ENCODE measurements at regions not wholly inside any gene's neighbourhood (a gene's known extent, or its start where the extent isn't known, plus 50 kb on each side); places are given as distances from the start of the nearest gene placed in this dataset.
"Not testable (repeated sequence)": the region's sequence is repeated elsewhere in the genome, so short reads cannot be mapped to it uniquely, and the experiment has no call there.

DNA sequence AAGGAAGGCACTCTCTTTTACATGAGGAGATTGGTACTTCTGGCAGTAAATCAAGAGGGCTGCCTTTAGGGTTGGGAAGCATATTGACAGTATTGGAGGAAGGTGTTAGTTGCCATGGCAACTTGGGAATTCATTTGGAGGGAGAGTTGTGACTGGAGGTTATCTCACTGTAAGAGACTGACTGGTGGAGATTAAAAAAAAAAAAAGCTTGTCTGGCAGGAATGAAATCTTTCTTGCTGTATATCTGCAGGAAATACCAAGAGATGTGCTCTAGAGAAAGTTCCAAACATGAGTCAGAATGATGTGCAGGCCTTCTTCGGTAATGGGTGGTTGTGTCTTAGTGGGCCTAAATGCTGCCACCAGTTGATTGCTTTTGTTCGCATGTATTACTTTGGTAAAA, 59.8 kb upstream of the FAM72C start:
- DNase-seq (ENCODE audit: low read depth, low spot score), result not testable (repeated sequence)

DNA sequence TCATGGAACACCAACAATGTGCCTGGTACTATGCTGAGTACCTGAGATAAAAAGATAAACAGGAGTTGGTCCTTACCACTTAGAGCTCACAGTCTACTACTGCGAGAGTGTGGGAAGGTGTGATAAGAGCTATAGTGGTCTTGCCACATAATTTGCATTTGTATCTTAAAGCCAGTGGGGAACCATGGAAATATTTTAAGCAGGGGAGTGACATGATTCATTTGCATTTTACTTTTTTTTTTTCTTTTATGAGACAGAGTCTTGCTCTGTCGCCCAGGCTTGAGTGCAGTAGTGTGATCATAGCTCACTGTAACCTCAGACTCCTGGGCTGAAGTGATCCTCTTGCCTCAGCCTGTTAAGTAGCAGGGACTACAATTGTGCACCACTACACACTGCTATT, 54.2 kb upstream of the FAM72C start:
- DNase-seq (ENCODE audit: low read depth, low spot score), result not testable (repeated sequence)

DNA sequence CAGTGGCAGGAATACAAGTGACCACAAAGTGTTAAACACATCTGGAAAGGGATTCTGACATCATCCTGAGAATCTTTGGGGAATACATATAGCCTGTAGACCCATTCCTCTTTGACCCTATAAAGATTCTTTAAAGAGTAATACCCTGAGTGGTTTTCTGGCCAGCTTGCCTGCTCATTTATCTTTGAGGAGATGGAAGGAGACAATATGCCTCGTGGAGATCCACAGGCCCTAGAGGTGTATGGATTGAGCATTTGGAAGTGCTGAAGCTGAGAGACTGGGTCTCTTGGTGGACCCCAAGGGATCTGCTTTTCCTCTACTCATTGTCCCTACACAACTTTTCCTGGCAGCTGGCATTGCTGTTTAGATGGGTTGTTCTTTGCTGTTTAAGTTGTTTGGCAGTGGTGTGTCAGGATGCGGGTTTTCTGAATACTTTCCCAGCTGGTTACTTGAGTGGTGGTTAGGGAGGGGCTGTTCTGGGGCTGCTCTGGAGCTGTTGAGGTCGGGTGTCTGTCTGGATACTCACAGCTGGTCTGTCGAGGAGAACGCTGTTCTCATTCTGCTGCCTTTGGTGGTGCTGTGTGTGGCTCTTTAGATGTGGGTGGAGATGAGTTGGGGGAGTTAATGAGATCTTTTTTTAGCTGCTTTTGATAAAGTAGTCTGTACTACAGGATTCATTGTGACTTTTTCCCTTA, 50.1 kb upstream of the FAM72C start:
- not testable (repeated sequence) for DNase-seq (ENCODE audit: low read depth, low spot score)
